Loucy (cell line): ENCODE measurements at regions not wholly inside any gene's neighbourhood (a gene's known extent, or its start where the extent isn't known, plus 50 kb on each side); places are given as distances from the start of the nearest gene placed in this dataset.

Source experiments
- H2AFZ ChIP-seq: fragments of 200-600 bp; sonication (generic); 2 replicates; pipeline ENCODE4 v1.6.0; 2016; ENCODE audit warnings: antibody characterized with exemption, mild to moderate bottlenecking, low read length, moderate library complexity
- H3F3A ChIP-seq: fragments of 200-600 bp; 2 replicates; pipeline ENCODE4 v1.6.0; 2016; ENCODE audit warnings: antibody characterized with exemption, low read depth, mild to moderate bottlenecking
- H3K27me3 ChIP-seq: fragments of 200-600 bp; sonication (generic); 2 replicates; pipeline ENCODE4 v1.6.1; 2014; ENCODE audit warnings: low read length, mild to moderate bottlenecking; ENCODE audit not compliant: insufficient read depth, poor library complexity, severe bottlenecking
- H3K36me3 ChIP-seq: fragments of 200-600 bp; sonication (generic); 2 replicates; pipeline ENCODE4 v1.6.1; 2016; ENCODE audit warnings: low read length; ENCODE audit not compliant: insufficient read depth
- H3K4me1 ChIP-seq: fragments of 200-600 bp; sonication (generic); 2 replicates; pipeline ENCODE4 v1.5.1; 2014; ENCODE audit warnings: low read length, mild to moderate bottlenecking; ENCODE audit not compliant: insufficient read depth, poor library complexity, severe bottlenecking
- H3K4me2 ChIP-seq: fragments of 200-600 bp; sonication (generic); 2 replicates; pipeline ENCODE4 v1.6.0; 2014; ENCODE audit warnings: antibody characterized with exemption, low read length, low read depth, mild to moderate bottlenecking; ENCODE audit not compliant: poor library complexity, severe bottlenecking
- H3K4me3 ChIP-seq: fragments of 200-600 bp; sonication (generic); 2 replicates; pipeline ENCODE4 v1.5.1; 2014; ENCODE audit warnings: low read length, mild to moderate bottlenecking, mixed read lengths; ENCODE audit not compliant: poor library complexity, severe bottlenecking
- H3K79me2 ChIP-seq: fragments of 200-600 bp; sonication (generic); 2 replicates; pipeline ENCODE4 v1.6.1; 2014; ENCODE audit warnings: low read length; ENCODE audit not compliant: insufficient read depth
- H3K9ac ChIP-seq: fragments of 200-600 bp; sonication (generic); 2 replicates; pipeline ENCODE4 v1.6.0; 2014; ENCODE audit warnings: mild to moderate bottlenecking, low read depth, low read length, moderate library complexity; ENCODE audit not compliant: poor library complexity, severe bottlenecking
- H3K9me2 ChIP-seq: fragments of 200-600 bp; sonication (generic); replicated peaks from 2 replicates; pipeline ENCODE4 v1.6.1; 2016; ENCODE audit warnings: low read depth, low read length, mixed read lengths
- H3K9me3 ChIP-seq: fragments of 200-600 bp; sonication (generic); 2 replicates; pipeline ENCODE4 v1.6.1; 2014; ENCODE audit warnings: mild to moderate bottlenecking, antibody characterized with exemption, low read length, low read depth; ENCODE audit not compliant: insufficient read depth
- H4K20me1 ChIP-seq: fragments of 200-600 bp; sonication (generic); 2 replicates; pipeline ENCODE4 v1.6.0; 2014; ENCODE audit warnings: antibody characterized with exemption, low read length, mild to moderate bottlenecking; ENCODE audit not compliant: insufficient read depth, poor library complexity, severe bottlenecking
- EZH2phosphoT487 ChIP-seq: fragments of 200-600 bp; IDR thresholded peaks from 2 replicates; pipeline ENCODE4 v1.6.1; 2018; ENCODE audit warnings: antibody characterized with exemption, mild to moderate bottlenecking, moderate library complexity, borderline replicate concordance
- TF ChIP-seq, protein P1 (sequence below): fragments of 200-600 bp; sonication (generic); conservative IDR thresholded peaks from 2 replicates; pipeline ENCODE4 v1.5.1; 2014; ENCODE audit warnings: mild to moderate bottlenecking, antibody characterized with exemption, low read length

DNA sequence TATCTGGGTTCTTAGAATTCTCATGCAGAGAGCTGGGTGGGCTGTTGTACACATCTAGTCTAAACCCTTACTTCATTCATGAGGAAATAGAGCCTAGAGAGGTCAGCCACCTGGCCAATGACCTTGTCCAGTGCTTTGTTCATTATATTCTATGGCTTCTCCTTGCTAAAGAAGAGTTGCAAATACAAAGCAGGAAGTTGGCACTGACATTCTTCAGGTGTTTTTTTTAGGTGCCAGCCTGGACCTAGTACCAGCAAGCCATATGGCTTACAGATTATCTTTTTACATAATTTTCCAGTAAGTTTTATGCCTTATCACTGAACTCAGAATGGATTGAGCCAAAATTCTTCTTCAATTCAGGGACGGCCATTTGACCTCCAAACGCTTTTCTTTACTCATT is 54.7 kb upstream of the PGM2 start:
- H3K9ac ChIP-seq = no peak overlapping the region
- H3F3A ChIP-seq = no peaks in the 10 kb centered on the region
- no peaks in the 10 kb centered on the region for H3K9me2 ChIP-seq
- H3K4me3 ChIP-seq = no peak overlapping the region
- H3K79me2 ChIP-seq = no peaks in the 10 kb centered on the region
- no peaks in the 10 kb centered on the region for H3K36me3 ChIP-seq
- no peaks in the 10 kb centered on the region for H3K27me3 ChIP-seq
- no peaks in the 10 kb centered on the region for H4K20me1 ChIP-seq
- peaks cover 16% of the 10 kb centered on the region for H3K4me1 ChIP-seq
- H2AFZ ChIP-seq = no peak overlapping the region
- no peaks in the 10 kb centered on the region for H3K9me3 ChIP-seq
- H3K4me2 ChIP-seq = no peak overlapping the region
- TF ChIP-seq EZH2phosphoT487 = no peak
- TF ChIP-seq, protein P1, sequence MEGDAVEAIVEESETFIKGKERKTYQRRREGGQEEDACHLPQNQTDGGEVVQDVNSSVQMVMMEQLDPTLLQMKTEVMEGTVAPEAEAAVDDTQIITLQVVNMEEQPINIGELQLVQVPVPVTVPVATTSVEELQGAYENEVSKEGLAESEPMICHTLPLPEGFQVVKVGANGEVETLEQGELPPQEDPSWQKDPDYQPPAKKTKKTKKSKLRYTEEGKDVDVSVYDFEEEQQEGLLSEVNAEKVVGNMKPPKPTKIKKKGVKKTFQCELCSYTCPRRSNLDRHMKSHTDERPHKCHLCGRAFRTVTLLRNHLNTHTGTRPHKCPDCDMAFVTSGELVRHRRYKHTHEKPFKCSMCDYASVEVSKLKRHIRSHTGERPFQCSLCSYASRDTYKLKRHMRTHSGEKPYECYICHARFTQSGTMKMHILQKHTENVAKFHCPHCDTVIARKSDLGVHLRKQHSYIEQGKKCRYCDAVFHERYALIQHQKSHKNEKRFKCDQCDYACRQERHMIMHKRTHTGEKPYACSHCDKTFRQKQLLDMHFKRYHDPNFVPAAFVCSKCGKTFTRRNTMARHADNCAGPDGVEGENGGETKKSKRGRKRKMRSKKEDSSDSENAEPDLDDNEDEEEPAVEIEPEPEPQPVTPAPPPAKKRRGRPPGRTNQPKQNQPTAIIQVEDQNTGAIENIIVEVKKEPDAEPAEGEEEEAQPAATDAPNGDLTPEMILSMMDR = no peak

DNA sequence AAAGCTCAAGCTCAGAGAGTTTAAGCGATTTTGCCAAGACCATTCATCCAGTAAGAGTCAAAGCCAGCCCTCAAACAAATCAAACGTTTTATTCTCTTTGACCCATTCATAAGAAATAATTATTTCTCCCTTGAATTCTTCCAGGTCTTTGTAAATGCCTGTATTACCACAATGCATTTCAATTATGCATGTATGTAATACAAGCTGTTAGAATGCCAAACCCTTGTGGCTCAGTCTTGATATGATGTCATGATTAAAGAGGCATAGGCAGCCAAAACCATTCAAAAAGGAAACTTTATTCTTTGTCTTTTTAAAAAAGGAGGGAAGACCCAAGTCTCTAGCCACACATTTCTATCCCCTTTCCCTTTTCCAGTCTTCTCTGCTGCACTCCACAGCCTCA is 56.5 kb upstream of the PGM2 start:
- H3K9me2 ChIP-seq = no peaks in the 10 kb centered on the region
- H3K27me3 ChIP-seq = no peaks in the 10 kb centered on the region
- H3K9me3 ChIP-seq = no peaks in the 10 kb centered on the region
- H3K4me1 ChIP-seq = peaks cover 16% of the 10 kb centered on the region
- no peak overlapping the region for H3K9ac ChIP-seq
- no peak overlapping the region for H3K4me3 ChIP-seq
- no peaks in the 10 kb centered on the region for H3K36me3 ChIP-seq
- no peak overlapping the region for H3K4me2 ChIP-seq
- H4K20me1 ChIP-seq = no peaks in the 10 kb centered on the region
- no peaks in the 10 kb centered on the region for H3K79me2 ChIP-seq
- no peaks in the 10 kb centered on the region for H3F3A ChIP-seq
- TF ChIP-seq, protein P1 = no peak
- TF ChIP-seq EZH2phosphoT487 = no peak
- no peak overlapping the region for H2AFZ ChIP-seq

DNA sequence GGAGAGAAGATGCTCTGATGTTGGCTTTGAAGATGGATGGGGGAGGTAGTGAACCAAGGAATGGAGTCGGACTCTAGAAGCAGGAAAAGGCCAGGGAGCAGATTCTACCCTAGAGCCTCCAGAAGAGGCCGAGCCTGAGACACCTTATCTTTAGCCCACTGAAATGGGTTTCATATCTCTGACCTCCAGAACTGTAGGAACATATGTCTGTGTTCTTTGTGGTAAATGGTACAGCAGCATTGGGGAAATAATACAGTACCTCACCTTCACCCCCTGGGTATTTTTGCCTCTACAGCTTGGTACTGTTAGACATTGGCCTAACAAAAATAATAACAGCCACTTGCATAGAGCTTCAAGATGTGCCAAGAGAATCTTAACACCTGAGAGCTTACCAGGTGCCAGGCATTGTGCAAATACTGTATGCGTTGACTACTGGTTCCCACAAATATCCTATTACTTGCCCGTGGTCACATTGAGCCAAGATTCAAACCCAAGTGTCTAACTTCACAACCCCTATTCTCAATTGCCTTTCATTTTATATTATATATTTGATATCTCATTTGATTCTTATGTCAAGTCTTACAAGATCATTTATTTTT is 57.0 kb upstream of the PGM2 start:
- no peaks in the 10 kb centered on the region for H3K9me2 ChIP-seq
- H3F3A ChIP-seq = no peaks in the 10 kb centered on the region
- H4K20me1 ChIP-seq = no peaks in the 10 kb centered on the region
- no peak overlapping the region for H3K9ac ChIP-seq
- H3K4me2 ChIP-seq = no peak overlapping the region
- no peak overlapping the region for H2AFZ ChIP-seq
- no peaks in the 10 kb centered on the region for H3K36me3 ChIP-seq
- no peaks in the 10 kb centered on the region for H3K27me3 ChIP-seq
- no peaks in the 10 kb centered on the region for H3K9me3 ChIP-seq
- TF ChIP-seq, protein P1 = no peak
- no peak for TF ChIP-seq EZH2phosphoT487
- no peak overlapping the region for H3K4me3 ChIP-seq
- H3K4me1 ChIP-seq = peaks cover 16% of the 10 kb centered on the region
- H3K79me2 ChIP-seq = no peaks in the 10 kb centered on the region
